Epidermal melanocyte (primary cell): ENCODE measurements at regions not wholly inside any gene's neighbourhood (a gene's known extent, or its start where the extent isn't known, plus 50 kb on each side); places are given as distances from the start of the nearest gene placed in this dataset.

Source experiments
- DNase-seq: peaks from one replicate; pipeline ENCODE4 v3.0.0; 2011; ENCODE audit warnings: low spot score; ENCODE audit not compliant: insufficient read length

- no peak for DNase-seq
Observed at GRCh38 chr12:124185971-124186686, 108.8 kb upstream of the RFLNA start.

GRCh38 chr12:124188084-124188483 lies 106.8 kb upstream of the RFLNA start:
- DNase-seq: no peak

- DNase-seq: no peak
Observed at GRCh38 chr12:124188561-124189405, 106.1 kb upstream of the RFLNA start.

GRCh38 chr12:124190312-124191023 lies 104.4 kb upstream of the RFLNA start:
- DNase-seq: no peak

- no peak for DNase-seq
Observed at GRCh38 chr12:124191024-124191359, 103.9 kb upstream of the RFLNA start.

- no peak for DNase-seq
Observed at GRCh38 chr12:124191966-124192365, 102.9 kb upstream of the RFLNA start.

- DNase-seq: no peak
Observed at GRCh38 chr12:124194264-124194892, 100.5 kb upstream of the RFLNA start.

GRCh38 chr12:124194893-124195566 lies 99.9 kb upstream of the RFLNA start:
- DNase-seq: no peak

GRCh38 chr12:124195567-124195942 lies 99.3 kb upstream of the RFLNA start:
- DNase-seq: no peak

GRCh38 chr12:124196236-124196635 lies 98.7 kb upstream of the RFLNA start:
- DNase-seq: no peak

GRCh38 chr12:124201248-124201647 lies 93.6 kb upstream of the RFLNA start:
- no peak for DNase-seq

GRCh38 chr12:124203176-124203575 lies 91.7 kb upstream of the RFLNA start:
- DNase-seq: no peak

GRCh38 chr12:124205405-124205804 lies 89.5 kb upstream of the RFLNA start:
- no peak for DNase-seq

- no peak for DNase-seq
Observed at GRCh38 chr12:124207049-124207448, 87.8 kb upstream of the RFLNA start.

- DNase-seq: no peak
Observed at GRCh38 chr12:124207617-124208016, 87.3 kb upstream of the RFLNA start.

GRCh38 chr12:124208489-124208888 lies 86.4 kb upstream of the RFLNA start:
- DNase-seq: no peak

- no peak for DNase-seq
Observed at GRCh38 chr12:124210991-124211577, 83.8 kb upstream of the RFLNA start.

- DNase-seq: no peak
Observed at GRCh38 chr12:124211753-124212152, 83.1 kb upstream of the RFLNA start.

- no peak for DNase-seq
Observed at GRCh38 chr12:124213666-124214347, 81.1 kb upstream of the RFLNA start.

GRCh38 chr12:124214574-124214973 lies 80.3 kb upstream of the RFLNA start:
- DNase-seq: no peak
